Activated naive CD8-positive, alpha-beta T cell treated with anti-CD3 and anti-CD28 coated beads, Interleukin-2, amount 10 ng/mL, durations not matched to agents 7 days and 5 days (primary cell): ENCODE measurements at regions not wholly inside any gene's neighbourhood (a gene's known extent, or its start where the extent isn't known, plus 50 kb on each side); places are given as distances from the start of the nearest gene placed in this dataset.

ENCODE experiments used
- ATAC-seq: fragments of 150-1000 bp; cut with Tn5 transposase; one replicate; pipeline ENCODE4 v1.10.0; 2021; ENCODE audit warnings: low read depth, moderate library complexity
- POLR2A ChIA-PET: fragments of 350-600 bp; sonication (Branson Sonifier 250); formaldehyde crosslinking; loops from one replicate; lab custom pipeline; 2021; ENCODE audit warnings: antibody characterized with exemption; lab: Charles Lee
- DNase-seq: peaks from one replicate; pipeline ENCODE4 v3.0.0; 2021
- H3K27ac Mint-ChIP-seq: one replicate; pipeline ENCODE4 v1.8.0; 2022; ENCODE audit warnings: mild to moderate bottlenecking, mixed read lengths
- H3K27me3 Mint-ChIP-seq: one replicate; pipeline ENCODE4 v1.8.0; 2022; ENCODE audit warnings: mild to moderate bottlenecking, moderate library complexity, mixed read lengths
- H3K36me3 Mint-ChIP-seq: one replicate; pipeline ENCODE4 v1.8.0; 2021; ENCODE audit warnings: mild to moderate bottlenecking, mixed read lengths
- H3K4me1 Mint-ChIP-seq: one replicate; pipeline ENCODE4 v1.8.0; 2021; ENCODE audit warnings: mixed read lengths
- H3K4me3 Mint-ChIP-seq: one replicate; pipeline ENCODE4 v1.8.0; 2022; ENCODE audit warnings: mild to moderate bottlenecking, moderate library complexity, mixed read lengths
- H3K9me3 Mint-ChIP-seq: one replicate; pipeline ENCODE4 v1.8.0; 2021; ENCODE audit warnings: mixed read lengths

GRCh38 chr13:30849611-30850010 lies 56.5 kb upstream of the MEDAG start:
- POLR2A ChIA-PET = no interaction called here
- Mint-ChIP-seq H3K36me3 (no peaks in the 10 kb centered on the region), H3K4me3 (no peak overlapping the region), H3K9me3 (no peaks in the 10 kb centered on the region), H3K4me1 (peaks cover 8% of the 10 kb centered on the region), H3K27me3 (peaks cover 2% of the 10 kb centered on the region), H3K27ac (no peak overlapping the region)
- ATAC-seq (no peak), DNase-seq (no peak)

GRCh38 chr13:30850204-30850866 lies 55.7 kb upstream of the MEDAG start:
- POLR2A ChIA-PET = no interaction called here
- Mint-ChIP-seq H3K9me3 (no peaks in the 10 kb centered on the region), H3K4me3 (no peak overlapping the region), H3K36me3 (no peaks in the 10 kb centered on the region), H3K27ac (no peak overlapping the region), H3K4me1 (peaks cover 7% of the 10 kb centered on the region), H3K27me3 (peaks cover 2% of the 10 kb centered on the region)
- DNase-seq (no peak), ATAC-seq (no peak)

GRCh38 chr13:30850867-30851211 lies 55.2 kb upstream of the MEDAG start:
- Mint-ChIP-seq H3K36me3 (no peaks in the 10 kb centered on the region), H3K4me3 (no peak overlapping the region), H3K9me3 (no peaks in the 10 kb centered on the region), H3K27me3 (peaks cover 2% of the 10 kb centered on the region), H3K27ac (no peak overlapping the region), H3K4me1 (peaks cover 2% of the 10 kb centered on the region)
- DNase-seq (no peak), ATAC-seq (no peak)
- POLR2A ChIA-PET = no interaction called here

- POLR2A ChIA-PET = no interaction called here
- no peak overlapping the region for H3K27ac Mint-ChIP-seq
- peaks cover 5% of the 10 kb centered on the region for H3K27me3 Mint-ChIP-seq
- H3K4me1 Mint-ChIP-seq = peaks cover 2% of the 10 kb centered on the region
- no peaks in the 10 kb centered on the region for H3K9me3 Mint-ChIP-seq
- no peaks in the 10 kb centered on the region for H3K36me3 Mint-ChIP-seq
- no peak for DNase-seq
- H3K4me3 Mint-ChIP-seq = no peak overlapping the region
- ATAC-seq = no peak
These were observed 54.4 kb upstream of the MEDAG start for GRCh38 chr13:30851697-30852096.

GRCh38 chr13:30855569-30855968 lies 50.5 kb upstream of the MEDAG start:
- ATAC-seq = no peak
- Mint-ChIP-seq H3K4me1 (no peaks in the 10 kb centered on the region), H3K27me3 (peaks cover 6% of the 10 kb centered on the region), H3K9me3 (no peaks in the 10 kb centered on the region), H3K27ac (no peak overlapping the region), H3K36me3 (no peaks in the 10 kb centered on the region), H3K4me3 (no peak overlapping the region)
- POLR2A ChIA-PET = no interaction called here
- DNase-seq = no peak

- Mint-ChIP-seq H3K27me3 (peaks cover 6% of the 10 kb centered on the region), H3K4me1 (no peaks in the 10 kb centered on the region), H3K9me3 (no peaks in the 10 kb centered on the region), H3K36me3 (no peaks in the 10 kb centered on the region), H3K27ac (no peak overlapping the region), H3K4me3 (no peak overlapping the region)
- DNase-seq (no peak), ATAC-seq (no peak)
- POLR2A ChIA-PET = no interaction called here
These were observed 49.9 kb upstream of the MEDAG start for GRCh38 chr13:30856005-30856790.
